SKM-1 (cell line): ENCODE measurements at regions not wholly inside any gene's neighbourhood (a gene's known extent, or its start where the extent isn't known, plus 50 kb on each side); places are given as distances from the start of the nearest gene placed in this dataset.

Experiments
- DNase-seq: peaks from one replicate; lab custom pipeline; 2025; ENCODE audit not compliant: unreplicated experiment; lab: John Stamatoyannopoulos, UW

DNA sequence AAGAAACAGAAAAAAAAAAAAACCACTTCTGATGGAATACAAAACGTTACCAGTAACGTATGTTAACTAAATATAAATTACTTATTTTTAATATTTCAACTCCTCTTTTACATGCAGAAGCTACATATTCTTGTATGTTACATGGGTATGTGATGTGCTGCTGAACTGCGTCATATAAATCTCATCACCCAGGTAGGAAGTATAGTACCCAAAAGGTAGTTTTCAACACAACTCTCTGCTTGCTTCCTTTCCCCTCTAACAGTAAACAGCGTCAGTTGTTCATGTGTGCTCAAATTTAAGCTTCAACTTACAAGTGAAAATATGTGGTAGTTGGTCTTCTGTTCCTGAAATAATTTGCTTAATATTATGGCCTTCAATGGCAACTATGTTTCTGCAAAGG, 250.0 kb upstream of the RBMY1B start:
- DNase-seq: no peak

DNA sequence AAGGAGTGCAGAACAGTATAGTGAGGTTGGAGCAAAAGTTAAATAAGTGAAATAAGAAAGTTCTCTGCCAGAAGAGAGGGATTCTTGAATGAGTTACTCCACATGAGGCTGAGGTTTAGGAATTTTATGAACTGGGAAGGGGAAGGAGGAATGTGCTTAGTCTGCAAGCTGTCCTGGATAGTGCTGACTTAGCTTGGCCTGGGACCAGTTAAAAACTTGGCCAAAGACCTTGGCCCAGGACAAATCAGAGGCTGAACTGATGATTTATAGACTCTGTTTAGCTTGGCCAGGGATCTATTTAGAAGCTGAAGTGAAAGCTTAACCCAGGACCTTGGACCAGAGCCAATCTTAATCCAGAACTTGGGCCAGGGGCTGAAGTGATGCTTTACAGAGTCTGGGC, 244.4 kb upstream of the RBMY1B start:
- DNase-seq: no peak

DNA sequence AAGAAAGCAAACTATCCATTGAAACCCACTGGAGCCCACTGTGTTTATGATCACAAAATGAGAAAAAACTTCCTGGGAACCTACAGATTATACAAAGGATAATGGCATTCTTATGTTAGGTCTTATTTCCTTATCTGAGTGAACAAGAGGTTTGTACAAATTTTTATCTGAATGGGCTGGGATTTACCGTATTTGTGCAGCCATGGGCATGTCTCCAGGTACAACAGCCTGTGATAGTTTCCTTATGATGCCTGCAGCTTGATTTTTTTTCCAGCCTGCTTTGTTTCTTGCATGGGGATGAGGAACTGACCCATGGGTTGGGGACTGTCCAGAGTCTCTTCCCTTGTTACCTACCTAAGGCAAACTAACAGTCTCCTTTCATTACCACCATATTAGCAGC, 244.0 kb upstream of the RBMY1B start:
- no peak for DNase-seq

DNA sequence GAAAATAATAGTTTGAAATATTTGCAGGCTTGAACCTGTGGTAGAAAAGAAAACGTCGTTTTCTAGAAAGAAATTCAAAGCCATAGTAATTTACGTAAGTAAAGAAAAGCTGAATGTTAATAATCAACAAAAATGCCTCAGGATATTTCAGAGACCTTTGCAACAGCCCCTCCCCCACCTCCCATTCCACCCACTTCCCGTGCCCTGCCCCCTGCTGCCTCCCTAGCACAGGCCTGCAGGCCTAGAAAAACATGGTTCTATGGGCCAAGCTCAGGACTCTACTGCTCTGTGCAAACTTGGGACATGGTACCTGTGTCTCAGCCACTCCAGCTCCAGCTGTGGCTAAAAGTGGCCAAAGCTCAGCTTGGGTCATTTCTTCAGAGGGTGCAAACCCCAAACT, 223.4 kb upstream of the RBMY1B start:
- no peak for DNase-seq

DNA sequence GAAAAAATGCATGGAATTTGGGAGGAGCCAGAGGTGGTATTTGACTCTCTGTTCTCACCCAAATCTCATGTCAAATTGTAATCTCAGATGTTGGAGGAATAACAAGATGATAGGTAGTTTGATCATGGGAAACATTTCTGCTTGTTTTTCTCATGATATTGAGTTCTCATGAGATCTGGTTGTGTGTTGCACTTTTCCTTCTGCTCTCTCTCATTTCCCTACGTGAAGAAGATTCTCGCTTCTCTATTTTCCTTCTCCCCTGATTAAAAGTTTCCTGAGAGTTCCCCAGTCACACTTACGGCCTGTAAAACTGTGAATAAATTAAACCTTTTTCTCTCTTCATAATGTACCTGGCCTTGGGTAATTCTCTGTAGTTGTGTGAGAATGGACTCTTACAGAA, 222.2 kb upstream of the RBMY1B start:
- no peak for DNase-seq

DNA sequence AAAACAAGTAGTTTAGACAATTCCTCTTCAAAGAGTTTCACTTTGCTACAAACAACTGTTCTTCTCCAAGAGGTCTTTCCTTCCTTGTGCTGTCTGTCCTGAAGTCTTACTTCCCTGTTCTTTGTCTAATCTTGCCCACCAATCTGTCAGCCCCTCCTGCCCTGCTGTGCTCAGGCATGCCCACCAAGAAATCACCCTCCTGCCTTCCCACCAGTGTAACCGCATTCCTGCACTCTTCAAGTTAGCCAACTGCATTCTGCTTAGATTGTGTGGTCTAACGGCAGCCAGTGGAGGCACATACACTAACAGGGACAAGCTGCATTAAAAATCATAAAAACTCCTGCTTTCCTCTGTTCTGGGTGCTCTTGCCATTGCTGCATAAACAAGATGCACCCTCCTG, 215.9 kb upstream of the RBMY1B start:
- peak; percentile 3 for DNase-seq

DNA sequence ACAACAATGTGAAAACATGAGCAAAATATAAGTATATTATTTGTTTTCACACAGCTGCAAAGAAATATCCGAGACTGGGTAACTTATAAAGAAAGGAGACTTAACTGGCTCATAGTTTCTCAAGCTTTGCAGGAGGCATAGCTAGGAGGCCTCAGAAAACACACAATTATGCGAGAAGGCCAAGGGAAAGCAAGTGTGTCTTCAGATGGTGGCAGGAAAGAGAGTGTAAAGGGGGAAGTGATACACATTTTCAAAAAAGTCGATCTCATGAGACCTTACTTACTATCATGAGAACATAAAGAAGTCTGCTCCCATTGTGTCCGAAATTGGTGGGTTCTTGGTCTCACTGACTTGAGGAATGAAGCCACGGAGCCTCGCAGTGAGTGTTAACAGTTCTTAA, 208.9 kb upstream of the RBMY1B start:
- peak; percentile 0 for DNase-seq

DNA sequence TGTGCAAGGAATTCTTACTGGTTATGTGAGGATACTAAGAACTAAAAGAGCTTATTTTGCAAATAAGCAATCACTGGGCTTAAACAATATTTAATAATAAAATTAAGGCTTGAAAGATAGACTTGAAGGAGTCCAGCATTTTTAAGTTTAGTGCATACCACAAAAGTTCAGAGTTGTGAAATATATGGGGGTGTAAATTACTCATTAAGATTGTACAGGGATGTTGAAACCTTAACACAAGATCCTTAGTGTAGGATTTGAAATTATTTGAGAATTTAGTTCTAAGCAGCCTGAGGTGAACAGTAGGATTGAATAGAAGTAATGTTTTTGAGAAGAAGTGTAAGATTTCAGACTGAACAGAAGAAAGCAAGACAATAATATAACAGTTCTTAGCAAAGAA, 195.8 kb upstream of the RBMY1B start:
- no peak for DNase-seq
